ENCODE measurements at regions not wholly inside any gene's neighbourhood (a gene's known extent, or its start where the extent isn't known, plus 50 kb on each side); places are given as distances from the start of the nearest gene placed in this dataset.

DNA sequence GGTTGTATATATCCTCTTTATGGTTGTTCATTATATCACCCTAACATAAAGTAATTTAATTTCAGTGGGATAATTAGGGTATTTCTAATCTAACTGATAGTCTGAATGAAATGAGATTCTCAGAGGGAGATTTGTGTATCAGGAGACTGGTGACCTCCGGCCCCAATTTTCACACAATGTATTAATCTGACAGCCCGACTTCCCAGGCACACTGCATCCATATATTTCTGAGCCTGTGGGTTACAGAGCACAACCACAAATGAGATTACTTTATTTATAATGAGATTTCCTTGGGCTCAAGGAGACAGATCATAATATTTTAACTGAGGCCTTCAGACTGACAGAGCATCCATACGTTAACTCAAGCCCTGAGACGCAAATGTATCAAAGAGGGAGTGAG lies 125.9 kb downstream of the RCN1 start:
- Histone ChIP-seq H2BK5ac (ENCODE audit: low read depth, low read length, poor library complexity, severe bottlenecking) (no peak overlapping the region), H2BK120ac (ENCODE audit: low read depth, low read length) (no peak overlapping the region), H2BK20ac (ENCODE audit: low read depth, low read length) (no peak overlapping the region), H3K9me3 (ENCODE audit: control insufficient read depth, insufficient read depth, low read length) (no peaks in the 10 kb centered on the region), H4K8ac (ENCODE audit: low read depth in 2 of 2, low read length in 2 of 2) (no peak overlapping the region), H2AK9ac (replicated peaks; ENCODE audit: low read depth, low read length, poor library complexity) (no peak overlapping the region), H4K20me1 (ENCODE audit: insufficient read depth, low read length) (no peaks in the 10 kb centered on the region), H3K9ac (ENCODE audit: low read depth, low read length) (no peak overlapping the region), H3K9me1 (ENCODE audit: insufficient read depth, low read length) (no peaks in the 10 kb centered on the region), H4K5ac (ENCODE audit: low read depth, low read length) (no peak overlapping the region), H3K4ac (ENCODE audit: low read depth, low read length) (no peak overlapping the region), H2AFZ (replicated peaks; ENCODE audit: low read length, poor library complexity) (no peak overlapping the region), H4K91ac (ENCODE audit: insufficient read depth, low read depth, low read length) (no peak overlapping the region), H3K4me2 (ENCODE audit: low read depth, low read length) (no peak overlapping the region), H2BK15ac (ENCODE audit: low read depth, low read length) (no peak overlapping the region), H3K27me3 (ENCODE audit: control insufficient read depth, insufficient read depth, low read length) (no peaks in the 10 kb centered on the region), H2AK5ac (ENCODE audit: low read depth, low read length) (no peak overlapping the region), H3K14ac (replicated peaks; ENCODE audit: low read depth, low read length) (no peak overlapping the region), H3K36me3 (ENCODE audit: control insufficient read depth, insufficient read depth, low read length) (no peaks in the 10 kb centered on the region), H3K4me3 (ENCODE audit: insufficient read depth, low read depth, low read length) (no peak overlapping the region), H3K56ac (ENCODE audit: extremely low read depth, insufficient read depth, low read length) (no peak overlapping the region), H3K23ac (ENCODE audit: low read depth, low read length) (no peak overlapping the region), H3K4me1 (ENCODE audit: control insufficient read depth, insufficient read depth, low read length) (no peaks in the 10 kb centered on the region), H3K79me1 (ENCODE audit: low read depth in 1 of 2, low read length in 2 of 2) (no peaks in the 10 kb centered on the region), H3K18ac (ENCODE audit: low read depth, low read length) (no peak overlapping the region), H3K27ac (ENCODE audit: insufficient read depth, low read length) (no peak overlapping the region)
- ChIA-PET CTCF (no interaction called here), POLR2A (ENCODE audit: unreplicated experiment) (no interaction called here)
- TF ChIP-seq MAFK (IDR thresholded peaks at IDR 0.05; ENCODE audit: low read depth, low read length) (no peak), FOS (IDR thresholded peaks at IDR 0.05; ENCODE audit: low read depth, low read length) (no peak), SMC3 (IDR thresholded peaks at IDR 0.05; ENCODE audit: low read depth, low read length) (no peak), MAZ (IDR thresholded peaks at IDR 0.05; ENCODE audit: borderline replicate concordance, low read depth, low read length) (no peak), CHD1 (IDR thresholded peaks at IDR 0.05; ENCODE audit: low read depth, low read length) (no peak)
- TF ChIP-seq, protein P1, sequence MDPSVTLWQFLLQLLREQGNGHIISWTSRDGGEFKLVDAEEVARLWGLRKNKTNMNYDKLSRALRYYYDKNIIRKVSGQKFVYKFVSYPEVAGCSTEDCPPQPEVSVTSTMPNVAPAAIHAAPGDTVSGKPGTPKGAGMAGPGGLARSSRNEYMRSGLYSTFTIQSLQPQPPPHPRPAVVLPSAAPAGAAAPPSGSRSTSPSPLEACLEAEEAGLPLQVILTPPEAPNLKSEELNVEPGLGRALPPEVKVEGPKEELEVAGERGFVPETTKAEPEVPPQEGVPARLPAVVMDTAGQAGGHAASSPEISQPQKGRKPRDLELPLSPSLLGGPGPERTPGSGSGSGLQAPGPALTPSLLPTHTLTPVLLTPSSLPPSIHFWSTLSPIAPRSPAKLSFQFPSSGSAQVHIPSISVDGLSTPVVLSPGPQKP (IDR thresholded peaks at IDR 0.05; ENCODE audit: borderline replicate concordance, low read depth, low read length) = no peak
- in situ Hi-C loops (cut with MboI; ENCODE audit: low sequenced_read_pairs) = no loop called here
- intact Hi-C loops (cut with micrococcal nuclease) = no loop called here
- dilution Hi-C loops (cut with HindIII; ENCODE audit: low sequenced_read_pairs, unreplicated experiment) = no loop called here
- BruUV-seq (replicated peaks) = no TSS peak
- DNase-seq = no peak
- ATAC-seq (ENCODE audit: low read depth) = no peak
- WGBS, 2 experiments (ENCODE audit: extremely low coverage in 2 of 2, insufficient read length in 1 of 2) = 86% methylated on average over 1 of the region's 4 CpGs; no CpG with 5 or more reads in 1 of the 2 experiments

Data from IMR-90 (cell line).